GM21717 (cell line): ENCODE measurements at regions not wholly inside any gene's neighbourhood (a gene's known extent, or its start where the extent isn't known, plus 50 kb on each side); places are given as distances from the start of the nearest gene placed in this dataset.

ENCODE experiments used
- ATAC-seq: cut with Tn5 transposase; IDR thresholded peaks from one replicate; pipeline ENCODE4 v1.9.1; 2021; ENCODE audit warnings: mild to moderate bottlenecking, moderate library complexity; ENCODE audit not compliant: unreplicated experiment

DNA sequence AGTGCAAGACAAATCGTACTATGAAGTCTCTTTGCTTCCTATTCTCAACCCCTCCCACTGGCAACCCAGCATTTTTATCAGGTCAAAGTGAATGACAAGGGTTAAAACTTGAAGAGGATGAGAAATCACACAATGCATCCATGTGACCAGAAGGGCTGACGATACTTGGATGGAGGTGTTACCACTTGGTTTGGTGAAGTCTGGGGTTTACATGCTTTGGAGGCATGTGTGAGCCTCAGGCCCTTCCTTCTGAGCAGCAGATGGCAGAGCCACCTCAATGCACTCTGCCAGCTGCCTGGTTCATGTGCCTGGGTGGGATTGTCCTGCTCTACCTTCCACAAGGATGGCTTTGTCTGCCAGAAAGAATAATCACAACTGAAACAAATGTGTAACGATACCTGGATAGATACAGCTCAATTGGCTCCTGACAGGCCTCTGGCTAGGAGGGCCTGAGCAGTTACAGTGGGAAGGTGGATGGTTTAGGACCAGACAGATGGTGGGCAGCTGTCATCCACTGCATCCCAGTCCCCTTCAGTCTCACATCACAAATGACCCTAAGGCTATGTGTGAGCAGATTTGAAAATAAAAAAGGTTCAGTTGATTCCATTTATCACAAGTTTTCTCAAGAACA lies 51.5 kb upstream of the CNIH3 start:
- ATAC-seq = no peak

DNA sequence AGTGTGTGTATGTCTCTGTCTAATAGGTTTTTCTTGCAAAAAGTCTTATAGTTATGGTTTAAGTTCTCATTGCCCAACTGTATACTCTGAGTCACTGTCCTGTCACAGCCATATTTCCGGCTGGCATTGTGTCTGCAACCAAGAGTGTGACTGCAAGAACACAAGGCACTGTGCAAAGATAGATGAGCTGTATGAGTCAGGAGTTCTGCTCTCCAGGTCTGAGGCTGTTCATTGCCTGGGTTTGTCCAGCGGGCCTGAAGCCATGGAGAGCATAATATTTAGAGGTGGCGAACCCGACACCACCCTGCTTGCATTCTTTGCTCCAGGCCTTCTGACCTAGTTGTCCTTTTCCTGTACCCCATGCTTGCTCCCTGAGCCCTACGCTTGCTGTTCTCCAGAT lies 50.9 kb upstream of the CNIH3 start:
- no peak for ATAC-seq

DNA sequence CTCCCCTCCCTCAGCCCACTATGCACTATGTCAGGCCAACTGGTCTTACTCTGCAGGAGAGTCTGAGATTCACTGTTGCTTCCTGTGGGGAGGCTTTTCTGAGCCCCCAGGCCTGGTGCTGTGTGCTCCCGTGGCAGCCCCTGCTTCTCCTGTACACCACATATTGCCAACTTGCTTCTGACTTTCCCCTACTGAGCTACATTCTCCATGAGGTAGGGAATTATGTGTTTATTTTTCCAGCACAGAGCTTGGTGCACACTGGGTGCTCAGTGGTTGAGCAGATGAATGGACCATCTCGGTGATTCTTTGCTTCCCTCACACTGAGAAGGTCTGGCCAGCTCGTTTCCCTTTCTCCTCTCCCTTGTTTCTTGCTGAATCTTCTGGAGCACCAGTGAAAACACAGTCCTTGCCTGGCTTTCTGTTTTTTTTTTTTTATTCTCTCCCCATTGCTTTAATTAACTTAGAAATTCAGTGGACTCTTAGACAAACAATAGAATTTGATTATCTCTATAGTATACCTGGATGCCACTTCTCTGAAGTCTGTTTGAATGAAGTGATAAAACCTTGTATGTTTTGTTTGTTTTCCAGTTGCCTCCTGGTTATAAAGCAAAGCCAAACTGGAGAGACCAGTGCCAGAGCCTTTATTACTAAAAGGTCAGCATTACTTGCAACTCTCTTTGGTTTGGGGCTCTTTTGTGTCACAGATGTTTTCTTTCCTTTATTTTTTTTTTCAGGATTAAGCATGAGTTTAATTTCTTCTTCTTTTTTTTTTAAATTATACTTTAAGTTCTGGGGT lies 50.3 kb upstream of the CNIH3 start:
- ATAC-seq = no peak
